Left ventricle myocardium inferior (tissue), 1 donor: ENCODE measurements at regions not wholly inside any gene's neighbourhood (a gene's known extent, or its start where the extent isn't known, plus 50 kb on each side); places are given as distances from the start of the nearest gene placed in this dataset.

Source experiments
- DNase-seq: peaks from one replicate; pipeline ENCODE4 v3.0.0-alpha.2; 2020
- H3K27ac ChIP-seq: fragments of 200-600 bp; replicated peaks from 2 replicates; pipeline ENCODE4 v1.8.0; 2021
- H3K27me3 ChIP-seq: fragments of 200-600 bp; 2 replicates; pipeline ENCODE4 v1.8.0; 2021; ENCODE audit warnings: low read depth
- H3K36me3 ChIP-seq: fragments of 200-600 bp; 2 replicates; pipeline ENCODE4 v1.8.0; 2021
- H3K4me1 ChIP-seq: fragments of 200-600 bp; 2 replicates; pipeline ENCODE4 v1.8.0; 2021
- H3K4me3 ChIP-seq: fragments of 200-600 bp; 2 replicates; pipeline ENCODE4 v1.8.0; 2021; ENCODE audit warnings: mild to moderate bottlenecking, moderate library complexity
- H3K9me3 ChIP-seq: fragments of 200-600 bp; replicated peaks from 2 replicates; pipeline ENCODE4 v1.8.0; 2021
- intact Hi-C: fragments of 100-400 bp; cut with micrococcal nuclease; formaldehyde crosslinking; loops from one replicate; pipeline ENCODE4 v1.11.0; 2022
- TF ChIP-seq, protein P1 (sequence below): fragments of 200-600 bp; IDR thresholded peaks from 2 replicates; pipeline ENCODE4 v1.8.0; 2021; ENCODE audit warnings: antibody characterized with exemption, mild to moderate bottlenecking, borderline replicate concordance
- donor health status: DM: no; HTN: yes; CAD: no; lungs with severe emphysema.

DNA sequence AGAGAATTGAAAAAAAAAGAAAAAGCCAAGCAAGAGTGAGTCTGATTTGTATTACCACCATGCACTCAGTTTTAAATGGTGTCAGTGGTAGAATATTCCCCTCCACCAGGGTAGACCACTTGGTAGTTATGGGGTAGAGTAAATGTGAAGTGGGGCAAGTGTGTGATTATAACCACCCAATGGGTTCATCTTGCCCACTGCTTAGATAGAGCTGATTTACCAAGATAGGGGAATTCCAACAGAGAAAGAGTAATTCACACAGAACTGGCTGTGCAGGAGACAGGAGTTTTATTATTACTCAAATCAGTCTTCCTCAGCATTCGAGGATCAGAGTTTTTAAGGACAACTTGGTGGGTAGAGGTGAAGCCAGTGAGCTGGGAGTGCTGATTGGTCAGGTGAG is 113.3 kb upstream of the RAI14 start:
- H3K36me3 ChIP-seq, result no peaks in the 10 kb centered on the region
- TF ChIP-seq, protein P1, sequence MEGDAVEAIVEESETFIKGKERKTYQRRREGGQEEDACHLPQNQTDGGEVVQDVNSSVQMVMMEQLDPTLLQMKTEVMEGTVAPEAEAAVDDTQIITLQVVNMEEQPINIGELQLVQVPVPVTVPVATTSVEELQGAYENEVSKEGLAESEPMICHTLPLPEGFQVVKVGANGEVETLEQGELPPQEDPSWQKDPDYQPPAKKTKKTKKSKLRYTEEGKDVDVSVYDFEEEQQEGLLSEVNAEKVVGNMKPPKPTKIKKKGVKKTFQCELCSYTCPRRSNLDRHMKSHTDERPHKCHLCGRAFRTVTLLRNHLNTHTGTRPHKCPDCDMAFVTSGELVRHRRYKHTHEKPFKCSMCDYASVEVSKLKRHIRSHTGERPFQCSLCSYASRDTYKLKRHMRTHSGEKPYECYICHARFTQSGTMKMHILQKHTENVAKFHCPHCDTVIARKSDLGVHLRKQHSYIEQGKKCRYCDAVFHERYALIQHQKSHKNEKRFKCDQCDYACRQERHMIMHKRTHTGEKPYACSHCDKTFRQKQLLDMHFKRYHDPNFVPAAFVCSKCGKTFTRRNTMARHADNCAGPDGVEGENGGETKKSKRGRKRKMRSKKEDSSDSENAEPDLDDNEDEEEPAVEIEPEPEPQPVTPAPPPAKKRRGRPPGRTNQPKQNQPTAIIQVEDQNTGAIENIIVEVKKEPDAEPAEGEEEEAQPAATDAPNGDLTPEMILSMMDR, result no peak

DNA sequence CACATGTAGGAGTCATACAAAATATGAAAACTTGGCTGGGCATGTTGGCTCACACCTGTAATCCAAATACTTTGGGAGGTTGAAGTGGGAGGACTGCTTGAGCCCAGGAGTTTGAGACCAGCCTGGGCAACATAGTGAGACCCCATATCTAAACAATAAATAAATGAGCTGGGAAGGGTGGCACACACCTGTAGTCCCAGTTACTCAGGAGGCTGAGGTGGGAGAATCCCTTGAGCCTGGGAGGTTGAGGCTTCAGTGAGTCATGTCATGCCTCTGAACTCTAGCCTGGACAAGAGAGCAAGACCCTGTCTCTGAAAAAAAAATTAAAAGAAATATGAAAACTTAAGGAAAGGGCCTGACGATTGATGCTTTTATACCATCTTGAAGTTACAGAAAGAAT is 112.4 kb upstream of the RAI14 start:
- Histone ChIP-seq H3K27me3 (peaks cover 9% of the 10 kb centered on the region), H3K36me3 (no peaks in the 10 kb centered on the region), H3K4me1 (no peaks in the 10 kb centered on the region), H3K9me3 (peaks cover 40% of the 10 kb centered on the region), H3K27ac (no peak overlapping the region), H3K4me3 (no peak overlapping the region)
- intact Hi-C loops, result no loop called here
- TF ChIP-seq, protein P1, result no peak
- no peak for DNase-seq

More for the DNA sequence above, 113.3 kb upstream of the RAI14 start:
- DNase-seq, result no peak
- H3K27me3 ChIP-seq, result peaks cover 9% of the 10 kb centered on the region
- no peaks in the 10 kb centered on the region for H3K4me1 ChIP-seq
- no peak overlapping the region for H3K4me3 ChIP-seq
- peaks cover 40% of the 10 kb centered on the region for H3K9me3 ChIP-seq
- intact Hi-C loops, result no loop called here
- H3K27ac ChIP-seq, result no peak overlapping the region

DNA sequence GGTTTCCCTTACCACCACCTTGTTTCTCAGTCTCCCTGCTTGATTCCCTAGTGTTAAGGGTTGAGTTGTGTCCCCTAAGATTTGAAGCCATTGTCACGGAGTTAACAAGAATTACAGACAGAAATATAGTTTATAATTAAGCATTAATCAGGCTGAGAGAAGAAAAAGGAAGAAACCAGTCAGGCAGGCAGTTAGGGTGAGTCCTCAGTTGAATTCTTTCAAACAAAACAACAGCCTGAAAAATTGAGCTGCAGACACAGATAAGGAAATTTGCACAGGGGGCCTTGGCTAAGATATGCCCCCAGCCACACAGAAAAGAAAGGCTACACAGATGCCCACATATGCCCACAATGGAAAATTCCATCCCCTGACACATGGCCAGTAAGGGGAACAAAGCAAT is 111.7 kb upstream of the RAI14 start:
- no peak for DNase-seq
- TF ChIP-seq, protein P1, result no peak
- H3K9me3 ChIP-seq, result peaks cover 40% of the 10 kb centered on the region
- intact Hi-C loops, result no loop called here
- H3K27ac ChIP-seq, result no peak overlapping the region
- no peaks in the 10 kb centered on the region for H3K36me3 ChIP-seq
- peaks cover 6% of the 10 kb centered on the region for H3K27me3 ChIP-seq
- H3K4me1 ChIP-seq, result no peaks in the 10 kb centered on the region
- no peak overlapping the region for H3K4me3 ChIP-seq

DNA sequence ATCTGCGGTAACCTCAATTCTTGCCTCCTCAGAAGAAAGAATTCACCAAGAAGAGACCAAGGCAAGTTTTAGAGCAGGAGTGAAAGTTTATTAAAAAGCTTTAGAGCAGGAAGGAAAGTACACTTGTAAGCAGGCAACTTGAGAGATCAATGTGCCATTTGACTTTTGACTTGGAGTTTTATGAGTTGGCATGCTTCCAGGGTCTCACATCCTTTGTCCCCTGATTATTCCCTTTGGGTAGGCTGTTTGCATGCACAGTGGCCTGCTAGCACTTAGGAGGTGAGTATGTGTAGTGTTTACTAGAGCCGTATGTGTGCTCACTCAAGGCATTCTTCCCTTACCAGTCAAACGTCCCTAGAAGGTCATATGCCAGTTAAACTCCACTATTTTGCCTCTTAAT is 111.0 kb upstream of the RAI14 start:
- intact Hi-C loops, result no loop called here
- H3K9me3 ChIP-seq, result peaks cover 40% of the 10 kb centered on the region
- TF ChIP-seq, protein P1, result no peak

DNA sequence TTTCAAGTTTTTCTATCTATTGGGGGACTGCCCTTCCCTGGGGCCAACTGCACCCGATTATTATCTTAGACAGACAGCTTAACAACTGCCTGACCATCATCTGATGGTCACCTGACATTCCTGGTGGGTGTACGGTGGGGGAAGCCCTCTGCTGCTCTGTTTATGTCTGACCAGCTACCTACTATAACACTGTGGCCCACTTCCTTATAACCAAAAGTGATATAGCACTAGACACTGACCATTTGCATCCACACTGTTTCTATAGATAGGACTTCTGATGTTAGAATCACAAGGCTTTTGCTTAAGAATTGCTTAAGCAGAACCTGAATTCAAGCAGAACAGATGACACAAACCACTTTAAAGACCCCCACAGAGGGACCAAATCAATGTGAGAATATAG is 110.5 kb upstream of the RAI14 start:
- no peak overlapping the region for H3K27ac ChIP-seq
- intact Hi-C loops, result no loop called here
- H3K9me3 ChIP-seq, result peaks cover 40% of the 10 kb centered on the region
- H3K4me3 ChIP-seq, result no peak overlapping the region
- DNase-seq, result no peak
- TF ChIP-seq, protein P1, result no peak
- H3K36me3 ChIP-seq, result no peaks in the 10 kb centered on the region
- H3K27me3 ChIP-seq, result no peaks in the 10 kb centered on the region
- no peaks in the 10 kb centered on the region for H3K4me1 ChIP-seq

More for the DNA sequence above, 111.0 kb upstream of the RAI14 start:
- H3K36me3 ChIP-seq, result no peaks in the 10 kb centered on the region
- H3K4me1 ChIP-seq, result no peaks in the 10 kb centered on the region
- no peak overlapping the region for H3K4me3 ChIP-seq
- H3K27me3 ChIP-seq, result no peaks in the 10 kb centered on the region
- no peak overlapping the region for H3K27ac ChIP-seq
- DNase-seq, result no peak
